Lower lobe of right lung (tissue), 2 donors: ENCODE measurements at regions not wholly inside any gene's neighbourhood (a gene's known extent, or its start where the extent isn't known, plus 50 kb on each side); places are given as distances from the start of the nearest gene placed in this dataset.

ENCODE experiments used
- ATAC-seq, 2 donors: fragments of 200-7000 bp; cut with Tn5 transposase; one replicate each; pipeline ENCODE4 v1.9.1; 2020 to 2022; ENCODE audit warnings: mild to moderate bottlenecking in 2 of 2, moderate library complexity in 2 of 2
- DNase-seq: peaks from one replicate; pipeline ENCODE4 v3.0.0-alpha.2; 2020
- H3K27ac ChIP-seq: fragments of 200-600 bp; one replicate; pipeline ENCODE4 v1.8.0; 2022
- H3K27me3 ChIP-seq: fragments of 200-600 bp; one replicate; pipeline ENCODE4 v1.8.0; 2022; ENCODE audit warnings: low read depth
- H3K36me3 ChIP-seq: fragments of 200-600 bp; one replicate; pipeline ENCODE4 v1.8.0; 2022; ENCODE audit warnings: mild to moderate bottlenecking
- H3K4me1 ChIP-seq: fragments of 200-600 bp; one replicate; pipeline ENCODE4 v1.8.0; 2022
- H3K4me3 ChIP-seq: fragments of 200-600 bp; one replicate; pipeline ENCODE4 v1.8.0; 2022; ENCODE audit warnings: mild to moderate bottlenecking
- H3K9me3 ChIP-seq: fragments of 200-600 bp; one replicate; pipeline ENCODE4 v1.8.0; 2022
- CTCF ChIP-seq: fragments of 200-600 bp; IDR thresholded peaks from one replicate; pipeline ENCODE4 v1.8.0; 2022; ENCODE audit warnings: antibody characterized with exemption, mild to moderate bottlenecking
- intact Hi-C: fragments of 100-400 bp; cut with DNase I; formaldehyde crosslinking; loops from one replicate; pipeline ENCODE4 v1.11.0; 2022
- donor health status: DM: no; HTN: yes; CAD: no; lungs with severe emphysema.

DNA sequence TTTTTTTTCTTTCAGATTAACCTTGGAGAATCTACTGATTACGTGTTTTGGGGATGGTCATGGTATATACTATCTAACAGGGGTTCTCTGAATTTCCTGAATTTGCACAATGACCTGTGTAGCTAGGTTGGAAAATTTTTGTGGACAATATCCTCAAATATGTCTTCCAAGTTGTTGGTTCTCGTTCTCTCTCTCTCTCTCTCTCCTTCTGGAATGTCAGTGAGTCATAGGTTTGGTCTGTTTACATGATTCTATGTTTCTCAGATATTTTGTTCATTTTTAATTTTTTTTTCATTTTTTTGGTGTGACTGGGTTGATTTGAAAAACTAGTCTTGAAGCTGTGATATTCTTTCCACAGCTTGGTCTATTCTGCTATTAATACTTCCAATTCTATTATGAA lies 604.0 kb upstream of the ANO3 start:
- ATAC-seq (no peak), DNase-seq (no peak)
- Histone ChIP-seq H3K4me3 (no peak overlapping the region), H3K9me3 (no peaks in the 10 kb centered on the region), H3K36me3 (no peaks in the 10 kb centered on the region), H3K4me1 (no peaks in the 10 kb centered on the region), H3K27ac (no peak overlapping the region), H3K27me3 (no peaks in the 10 kb centered on the region)
- intact Hi-C loops = no loop called here
- no peak for TF ChIP-seq CTCF

DNA sequence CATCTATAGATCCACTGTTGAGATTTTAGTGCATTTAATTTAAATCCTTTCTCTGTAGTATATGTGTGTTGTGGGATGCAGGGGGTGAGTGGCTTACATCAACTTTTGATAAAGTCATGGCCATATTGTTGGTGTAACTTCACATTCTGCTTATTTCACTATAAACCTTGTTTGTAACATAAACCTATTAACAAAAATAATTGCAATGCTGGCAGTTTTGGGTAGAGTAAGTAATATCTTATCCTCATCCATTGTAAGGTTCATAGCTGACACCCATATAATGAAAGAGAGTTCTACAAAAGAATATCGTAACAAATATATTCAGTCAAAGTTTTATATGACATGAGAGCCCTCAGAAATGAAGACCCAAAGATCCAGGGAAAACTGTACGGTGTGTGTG lies 601.7 kb upstream of the ANO3 start:
- no peak for TF ChIP-seq CTCF
- Histone ChIP-seq H3K36me3 (no peaks in the 10 kb centered on the region), H3K9me3 (no peaks in the 10 kb centered on the region), H3K27ac (no peak overlapping the region), H3K27me3 (no peaks in the 10 kb centered on the region), H3K4me1 (no peaks in the 10 kb centered on the region), H3K4me3 (no peak overlapping the region)
- intact Hi-C loops = no loop called here
- DNase-seq (no peak), ATAC-seq (no peak)

DNA sequence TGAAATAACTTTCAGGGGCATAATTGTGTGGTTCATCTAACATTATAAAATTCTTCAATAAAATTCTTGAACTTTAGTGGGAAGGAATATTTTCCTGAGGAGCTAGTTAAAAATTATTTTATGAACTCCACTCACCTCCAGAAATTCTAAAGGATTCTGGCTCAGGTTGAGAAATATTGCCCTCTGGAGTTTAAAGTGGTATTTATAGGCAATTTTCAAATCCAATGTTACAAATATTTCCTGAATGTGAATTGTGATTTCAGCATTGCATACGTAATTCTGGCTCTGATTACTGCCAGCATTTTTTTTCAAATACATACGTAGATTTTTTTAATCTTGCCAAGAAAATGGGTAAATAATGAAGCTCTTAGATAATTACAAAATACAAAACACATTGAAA lies 598.2 kb upstream of the ANO3 start:
- DNase-seq (no peak), ATAC-seq (no peak)
- TF ChIP-seq CTCF = no peak
- H3K4me3 ChIP-seq = no peak overlapping the region
- H3K9me3 ChIP-seq = no peaks in the 10 kb centered on the region
- no peaks in the 10 kb centered on the region for H3K36me3 ChIP-seq
- H3K27me3 ChIP-seq = no peaks in the 10 kb centered on the region
- H3K4me1 ChIP-seq = no peaks in the 10 kb centered on the region
- intact Hi-C loops = no loop called here
- no peak overlapping the region for H3K27ac ChIP-seq

GRCh38 chr11:25734591-25735211 lies 597.2 kb upstream of the ANO3 start:
- TF ChIP-seq CTCF = peak; percentile 15
- no peak for DNase-seq
- intact Hi-C loops = no loop called here
- Histone ChIP-seq H3K27me3 (no peaks in the 10 kb centered on the region), H3K9me3 (no peaks in the 10 kb centered on the region), H3K4me1 (no peaks in the 10 kb centered on the region), H3K4me3 (no peak overlapping the region), H3K36me3 (no peaks in the 10 kb centered on the region), H3K27ac (no peak overlapping the region)
- ATAC-seq = no peak

GRCh38 chr11:25737071-25737675 lies 594.8 kb upstream of the ANO3 start:
- DNase-seq (no peak), ATAC-seq (no peak)
- no peaks in the 10 kb centered on the region for H3K27me3 ChIP-seq
- TF ChIP-seq CTCF = no peak
- H3K4me1 ChIP-seq = no peaks in the 10 kb centered on the region
- no peaks in the 10 kb centered on the region for H3K9me3 ChIP-seq
- no peak overlapping the region for H3K27ac ChIP-seq
- no peaks in the 10 kb centered on the region for H3K36me3 ChIP-seq
- no peak overlapping the region for H3K4me3 ChIP-seq
- intact Hi-C loops = no loop called here
